Inflammatory macrophage treated with lipopolysaccharide for 4 hours (primary cell): ENCODE measurements at regions not wholly inside any gene's neighbourhood (a gene's known extent, or its start where the extent isn't known, plus 50 kb on each side); places are given as distances from the start of the nearest gene placed in this dataset.
A peak's percentile ranks its signal among the peaks of the same experiment; 100 is the strongest.
"Not testable (repeated sequence)": the region's sequence is repeated elsewhere in the genome, so short reads cannot be mapped to it uniquely, and the experiment has no call there.

Source experiments
- DNase-seq: peaks from one replicate; pipeline ENCODE4 v3.0.0-alpha.2; 2020

DNA sequence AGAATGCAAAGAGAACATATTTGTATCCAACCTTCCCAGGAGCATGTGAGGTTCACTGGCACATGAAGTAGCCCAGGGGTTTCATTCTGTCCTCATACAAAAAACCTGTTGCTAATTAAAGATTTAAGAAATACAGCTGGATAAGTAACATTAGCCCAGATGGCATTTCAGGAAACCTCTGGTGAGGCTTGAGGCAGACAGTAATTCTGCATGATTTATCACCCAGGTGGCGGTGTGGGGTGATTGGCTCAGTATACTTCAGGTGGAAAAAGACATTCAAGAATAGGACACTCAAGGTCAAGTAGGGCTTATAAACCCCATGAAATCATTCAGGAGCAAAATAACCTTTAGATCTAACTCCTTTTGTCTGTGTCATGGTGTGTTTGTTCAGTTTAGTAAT lies 237.4 kb downstream of the RNF144A start:
- no peak for DNase-seq

DNA sequence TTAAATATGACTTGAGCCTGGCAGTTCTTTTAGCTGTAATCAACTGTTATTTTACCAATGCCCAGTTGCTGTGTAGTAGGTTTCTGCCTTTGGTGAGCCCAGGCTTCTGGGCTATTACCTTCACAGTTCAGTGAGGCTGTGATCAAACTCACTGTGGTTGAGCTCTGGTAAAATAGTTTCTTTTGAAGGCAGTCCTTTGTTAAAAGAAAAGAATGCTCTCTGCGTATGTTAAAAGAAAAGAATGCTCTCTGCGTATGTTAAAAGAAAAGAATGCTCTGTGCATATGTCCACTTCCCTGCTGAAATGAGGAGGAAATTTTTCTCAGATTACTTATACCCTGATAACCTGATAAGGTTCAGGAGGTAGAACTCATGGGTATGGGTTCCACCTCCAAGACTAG lies 244.3 kb downstream of the RNF144A start:
- DNase-seq = no peak

DNA sequence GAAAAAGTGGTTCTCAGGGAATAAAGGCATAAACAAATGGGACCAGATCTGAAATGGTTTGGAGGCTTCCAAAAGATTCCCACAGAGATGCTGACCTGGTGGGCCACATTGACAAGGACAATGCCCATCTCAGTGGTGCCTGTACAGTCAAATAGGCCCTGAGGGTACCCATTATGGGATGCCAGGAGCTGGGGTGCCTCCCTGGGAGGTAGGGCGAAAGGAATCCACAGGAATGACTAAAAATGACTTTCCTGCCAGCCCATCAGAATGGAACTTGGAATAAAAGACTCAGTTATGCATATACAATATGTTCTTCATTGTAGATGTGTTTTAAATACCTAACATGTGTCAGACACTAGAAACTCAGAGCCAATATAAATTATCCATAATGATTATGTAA lies 248.5 kb downstream of the RNF144A start:
- no peak for DNase-seq

DNA sequence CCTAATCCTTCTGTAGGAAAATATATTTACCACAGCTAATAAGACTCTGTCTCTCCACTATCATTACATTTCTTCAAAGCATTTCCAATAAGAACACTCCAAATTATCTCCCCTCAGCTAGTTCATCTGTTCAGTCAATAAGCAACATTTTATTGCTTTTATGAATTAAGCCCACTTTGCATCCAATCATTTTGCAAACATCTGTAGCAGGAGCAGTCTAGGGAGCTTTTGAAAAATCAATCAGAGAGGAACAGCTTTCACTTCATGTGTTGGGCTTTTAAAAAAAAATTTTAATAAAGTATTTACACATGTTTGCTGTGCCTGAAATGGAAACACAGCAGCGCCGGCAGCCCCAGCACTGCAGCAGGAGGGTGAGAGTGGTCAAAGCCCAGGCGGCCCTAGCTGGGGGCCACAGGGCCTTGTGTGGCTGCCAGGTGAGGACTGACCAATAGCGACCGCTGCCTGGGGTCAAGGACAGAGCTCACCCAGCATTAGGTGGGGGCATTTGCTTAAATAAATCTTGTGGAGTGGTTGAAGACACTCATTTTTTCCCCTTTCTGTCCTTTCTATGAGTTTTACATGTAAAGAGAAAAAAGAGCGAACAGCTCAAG lies 250.7 kb downstream of the RNF144A start:
- no peak for DNase-seq

DNA sequence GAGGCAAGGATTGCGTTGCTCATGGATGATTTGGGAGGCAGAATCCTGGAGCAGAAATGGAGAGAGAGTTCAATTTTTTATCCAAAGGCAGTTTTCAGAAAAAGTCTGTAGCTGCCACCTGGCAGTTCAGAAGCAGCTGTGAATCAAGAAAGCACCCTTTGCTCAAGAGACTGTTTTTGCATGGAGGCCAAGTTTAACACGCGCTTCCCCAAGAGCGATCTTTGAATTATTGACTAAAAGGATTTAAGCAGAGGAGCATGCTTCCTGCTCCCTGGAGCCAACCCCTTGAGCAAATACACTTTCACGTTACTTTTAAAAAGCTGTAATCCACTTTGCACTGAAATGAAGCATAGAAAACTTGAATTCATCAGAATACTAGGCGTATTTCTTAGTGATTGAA lies 252.4 kb downstream of the RNF144A start:
- no peak for DNase-seq

GRCh38 chr2:7178996-7179395 lies 261.8 kb downstream of the RNF144A start:
- not testable (repeated sequence) for DNase-seq

DNA sequence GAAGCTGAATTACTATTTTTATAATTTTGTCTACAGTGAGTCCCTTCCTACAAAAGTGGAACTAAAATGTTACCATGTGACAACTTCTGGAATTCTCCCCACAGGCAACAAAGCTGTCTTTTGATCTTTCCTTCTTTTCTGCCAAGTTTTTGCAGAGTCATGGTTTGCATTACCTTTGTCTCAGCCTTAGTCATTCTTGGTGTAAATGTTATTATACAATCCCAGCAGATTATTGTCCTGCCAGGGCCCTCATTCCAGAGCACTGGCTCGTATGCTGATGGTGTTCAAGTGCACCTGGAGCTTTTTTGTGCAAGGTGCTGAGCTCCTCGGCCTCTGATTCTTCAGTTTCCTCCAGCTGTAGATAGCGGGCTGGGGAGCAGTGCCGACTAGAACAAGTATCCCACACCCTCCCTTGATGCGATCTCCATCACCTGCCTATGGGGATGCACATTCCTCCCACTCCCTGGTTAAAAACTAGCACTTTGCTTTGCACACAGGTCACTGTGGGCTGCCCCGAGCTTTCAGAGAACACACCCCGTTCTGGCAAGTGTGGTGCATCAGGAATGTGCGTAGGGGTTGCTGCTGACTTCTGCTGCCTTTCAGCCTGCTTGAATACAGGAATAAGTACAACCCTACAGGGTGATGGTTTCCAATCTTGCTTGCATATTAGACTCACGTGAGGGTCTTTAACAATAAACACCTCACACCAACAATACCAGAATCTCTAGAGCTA lies 263.6 kb downstream of the RNF144A start:
- peak; percentile 8 for DNase-seq

DNA sequence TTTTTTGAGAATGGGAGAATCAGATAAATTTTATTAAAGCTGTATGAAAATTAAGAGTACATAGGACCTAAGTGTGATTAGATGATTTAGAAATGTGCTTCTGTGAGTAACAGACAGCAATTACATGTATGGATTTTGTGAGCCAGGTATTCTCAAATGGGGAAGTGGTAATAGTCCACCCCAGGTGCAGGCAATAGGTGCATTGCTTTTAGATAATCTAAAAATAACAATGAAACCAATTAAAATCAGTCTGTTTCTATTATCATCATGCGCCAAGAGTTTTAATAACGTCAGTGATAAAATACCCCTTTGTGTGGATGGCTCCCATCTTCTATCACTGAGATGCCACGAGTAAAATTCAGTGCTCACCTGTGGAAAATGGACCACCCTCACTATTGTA lies 265.3 kb downstream of the RNF144A start:
- DNase-seq = no peak

DNA sequence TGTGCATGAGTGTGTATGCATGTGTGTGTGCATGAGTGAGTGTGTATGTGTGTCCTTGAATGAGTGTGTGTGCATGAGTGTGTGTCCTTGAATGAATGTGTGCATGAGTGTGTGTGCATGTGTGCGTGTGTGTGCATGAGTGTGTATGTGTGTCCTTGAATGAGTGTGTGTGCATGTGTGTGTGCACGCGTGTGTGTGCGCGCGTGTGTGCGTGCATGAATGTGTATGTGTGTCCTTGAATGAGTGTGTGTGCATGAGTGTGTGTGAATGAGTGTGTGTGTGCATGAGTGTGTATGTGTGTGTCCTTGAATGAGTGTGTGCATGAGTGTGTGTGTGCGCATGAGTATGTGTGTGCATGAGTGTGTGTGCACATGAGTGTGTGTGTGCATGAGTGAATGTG lies 271.9 kb downstream of the RNF144A start:
- no peak for DNase-seq

GRCh38 chr2:7190587-7191324 lies 273.5 kb downstream of the RNF144A start:
- no peak for DNase-seq

- no peak for DNase-seq
These were observed 274.7 kb downstream of the RNF144A start for GRCh38 chr2:7191932-7192331.

GRCh38 chr2:7193457-7193856 lies 276.2 kb downstream of the RNF144A start:
- DNase-seq = no peak

- no peak for DNase-seq
These were observed 277.7 kb downstream of the RNF144A start for GRCh38 chr2:7194950-7195349.

GRCh38 chr2:7196883-7197282 lies 279.7 kb downstream of the RNF144A start:
- peak; percentile 51 for DNase-seq

GRCh38 chr2:7201851-7202250 lies 284.6 kb downstream of the RNF144A start:
- no peak for DNase-seq

- DNase-seq = peak; percentile 71
These were observed 285.9 kb downstream of the RNF144A start for GRCh38 chr2:7203056-7203467.

DNA sequence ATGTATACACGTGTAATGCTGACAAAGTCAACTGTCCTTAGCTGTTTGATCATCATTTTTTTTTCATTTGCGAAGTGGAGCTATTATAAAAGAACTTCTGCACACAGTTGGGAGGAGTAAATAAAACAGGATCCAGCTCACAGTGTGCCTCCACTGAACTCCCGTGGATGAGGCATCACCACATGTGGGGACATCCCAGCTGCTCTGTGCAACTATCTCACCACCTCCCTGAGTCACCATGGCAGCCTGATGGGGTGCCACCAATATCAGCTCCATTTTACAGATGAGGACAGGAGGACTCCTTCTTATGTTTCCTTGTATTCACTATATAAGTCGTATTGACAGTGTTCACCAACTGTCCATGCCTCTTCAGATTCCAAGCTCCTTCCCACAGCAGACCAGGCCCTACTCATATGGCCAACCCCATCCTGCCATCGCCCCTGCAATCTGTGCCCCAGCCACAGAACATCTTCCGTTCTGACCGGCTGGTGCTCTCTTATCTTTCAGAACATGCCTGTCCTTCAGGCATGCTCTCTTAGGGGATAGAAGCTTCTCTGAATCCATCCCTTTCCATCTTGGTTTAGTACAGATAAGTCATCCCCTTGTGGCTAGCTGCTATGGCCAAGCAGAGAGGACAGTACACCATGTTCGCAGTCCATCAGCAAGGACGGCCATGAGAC lies 288.1 kb downstream of the RNF144A start:
- DNase-seq = peak; percentile 54

DNA sequence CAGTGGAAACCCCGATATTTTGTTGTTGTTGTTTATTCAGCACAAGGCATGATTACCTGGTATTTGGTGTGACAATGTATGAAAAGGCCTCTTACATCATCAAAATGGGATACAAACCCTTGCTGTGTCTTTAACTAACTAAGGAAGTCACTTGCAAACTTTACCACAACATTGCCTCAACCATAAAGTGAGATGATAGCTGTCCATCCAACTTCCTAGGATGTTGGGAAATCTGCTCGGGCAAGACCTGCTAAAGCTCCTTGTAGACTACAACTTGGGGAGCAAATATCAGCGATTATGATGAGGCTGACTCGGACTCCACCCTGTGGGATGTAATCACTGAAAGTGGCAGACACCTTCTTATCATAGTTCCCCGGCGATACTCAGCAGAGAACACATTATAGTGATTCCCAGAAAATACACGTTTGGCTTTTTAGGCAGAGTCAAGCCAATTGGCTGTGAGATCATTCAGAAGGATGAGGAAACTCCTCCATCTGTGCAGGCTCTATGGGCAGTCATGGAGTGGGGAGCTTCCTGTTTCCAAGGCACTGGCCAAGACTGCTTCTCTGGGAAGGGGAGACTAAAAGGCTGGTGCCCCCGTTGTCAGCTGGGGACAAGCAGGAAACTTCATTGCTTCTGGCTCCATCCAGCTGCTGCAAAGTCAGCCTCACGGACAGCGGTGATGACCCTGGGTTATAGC lies 289.0 kb downstream of the RNF144A start:
- peak; percentile 47 for DNase-seq

GRCh38 chr2:7207631-7208030 lies 290.4 kb downstream of the RNF144A start:
- DNase-seq = no peak

GRCh38 chr2:7209757-7210555 lies 292.7 kb downstream of the RNF144A start:
- DNase-seq = no peak

- no peak for DNase-seq
These were observed 293.5 kb downstream of the RNF144A start for GRCh38 chr2:7210712-7211111.

DNA sequence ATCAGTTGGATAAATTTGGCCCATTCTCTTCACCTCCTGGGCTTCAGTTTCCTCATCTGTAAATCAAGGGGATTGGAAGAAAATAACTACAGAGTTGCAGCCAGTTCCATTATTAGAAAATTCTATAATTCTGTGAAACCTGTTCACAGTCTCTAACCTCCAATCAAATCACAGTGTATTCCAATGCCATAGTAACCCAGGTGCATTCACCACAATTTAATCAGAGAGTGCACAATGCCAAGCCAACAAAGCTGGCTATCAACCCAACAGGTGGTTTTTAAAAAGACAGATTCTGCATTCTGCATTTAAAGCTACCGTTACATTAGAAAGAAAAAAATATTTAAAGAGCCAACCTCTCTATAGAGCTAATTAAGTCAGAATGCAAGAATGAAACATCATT lies 308.6 kb downstream of the RNF144A start:
- no peak for DNase-seq
